HG03097 (cell line): ENCODE measurements at regions not wholly inside any gene's neighbourhood (a gene's known extent, or its start where the extent isn't known, plus 50 kb on each side); places are given as distances from the start of the nearest gene placed in this dataset.
"Not testable (repeated sequence)": the region's sequence is repeated elsewhere in the genome, so short reads cannot be mapped to it uniquely, and the experiment has no call there.

Experiments
- ATAC-seq: cut with Tn5 transposase; IDR thresholded peaks from one replicate; pipeline ENCODE4 v1.9.1; 2021; ENCODE audit not compliant: unreplicated experiment, low FRiP score

- no peak for ATAC-seq
These were observed 338.7 kb upstream of the TNRC6C start for GRCh38 chr17:77619851-77620250.

- no peak for ATAC-seq
These were observed 338.2 kb upstream of the TNRC6C start for GRCh38 chr17:77620282-77620681.

DNA sequence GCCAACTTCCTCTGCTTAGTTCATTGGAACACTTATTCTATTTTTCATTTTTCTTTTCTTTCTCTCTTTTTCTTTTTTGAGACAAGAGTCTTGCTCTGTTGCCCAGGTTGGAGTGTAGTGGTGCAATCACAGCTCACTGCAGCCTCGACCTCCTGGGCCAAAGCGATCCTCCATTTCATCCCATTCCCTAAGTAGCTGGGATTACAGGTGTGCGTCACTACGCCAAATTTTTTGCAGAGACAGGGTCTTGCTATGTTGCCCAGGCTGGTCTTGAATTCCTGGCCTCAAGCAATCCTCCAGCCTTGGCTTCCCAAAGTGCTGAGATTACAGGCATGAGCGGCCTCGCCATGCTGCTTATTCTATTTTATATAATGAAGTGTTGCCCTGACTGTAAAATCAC is 336.4 kb upstream of the TNRC6C start:
- ATAC-seq, result not testable (repeated sequence)

GRCh38 chr17:77622647-77623046 is 335.9 kb upstream of the TNRC6C start:
- ATAC-seq, result no peak

DNA sequence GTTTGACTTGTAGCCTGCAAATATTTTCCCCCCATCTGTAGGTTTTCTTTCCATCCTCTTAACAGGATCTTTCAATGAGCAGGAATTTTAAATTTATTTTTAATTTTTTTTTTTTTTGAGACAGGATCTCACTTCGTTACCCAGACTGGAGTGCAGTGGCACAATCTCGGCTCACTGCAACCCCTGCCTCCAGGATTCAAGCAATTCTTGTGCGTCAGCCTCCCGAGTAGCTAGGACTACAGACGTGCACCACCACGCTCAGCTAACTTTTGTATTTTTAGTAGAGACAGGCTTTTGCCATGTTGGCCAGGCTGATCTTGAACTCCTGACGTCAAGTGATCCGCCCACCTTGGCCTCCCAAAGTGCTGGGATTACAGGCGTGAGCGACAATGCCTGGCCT is 335.2 kb upstream of the TNRC6C start:
- not testable (repeated sequence) for ATAC-seq

DNA sequence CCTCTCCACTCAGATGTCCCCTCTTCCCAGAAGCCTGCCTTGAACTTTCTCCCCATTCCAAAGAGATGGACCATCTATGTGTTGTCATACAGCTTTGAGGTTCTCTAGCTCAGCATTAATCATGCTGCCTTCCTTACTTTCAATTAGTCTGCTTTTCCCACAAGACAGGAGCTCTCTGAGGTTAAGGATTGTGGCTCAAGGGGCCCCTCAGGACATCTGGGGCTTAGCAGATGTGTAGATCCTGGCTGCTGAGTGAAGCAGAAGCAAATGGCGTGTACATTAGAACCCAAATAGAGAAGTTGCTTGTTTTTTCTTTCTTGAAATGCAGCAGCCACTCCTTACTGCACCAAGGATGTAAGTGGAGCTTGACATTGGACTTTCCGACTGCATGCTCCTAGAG is 330.5 kb upstream of the TNRC6C start:
- ATAC-seq, result no peak

DNA sequence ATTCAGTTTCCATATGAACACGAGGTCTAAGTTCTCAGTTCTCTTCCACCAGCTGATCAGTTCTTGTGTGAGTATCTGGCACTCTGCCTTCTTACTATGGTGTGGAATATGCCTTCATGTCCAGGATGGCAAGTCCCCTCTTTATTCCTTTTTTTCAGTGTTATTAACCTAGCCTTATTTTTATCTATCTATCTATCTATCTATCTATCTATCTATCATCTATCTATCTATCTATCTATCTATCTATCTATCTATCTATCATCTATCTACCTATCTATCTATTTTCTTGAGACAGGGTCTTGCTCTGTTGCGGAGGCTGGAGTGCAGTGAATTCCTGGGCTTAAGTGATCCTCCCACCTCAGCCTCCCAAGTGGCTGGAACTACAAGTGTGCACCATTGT is 329.2 kb upstream of the TNRC6C start:
- ATAC-seq, result not testable (repeated sequence)

DNA sequence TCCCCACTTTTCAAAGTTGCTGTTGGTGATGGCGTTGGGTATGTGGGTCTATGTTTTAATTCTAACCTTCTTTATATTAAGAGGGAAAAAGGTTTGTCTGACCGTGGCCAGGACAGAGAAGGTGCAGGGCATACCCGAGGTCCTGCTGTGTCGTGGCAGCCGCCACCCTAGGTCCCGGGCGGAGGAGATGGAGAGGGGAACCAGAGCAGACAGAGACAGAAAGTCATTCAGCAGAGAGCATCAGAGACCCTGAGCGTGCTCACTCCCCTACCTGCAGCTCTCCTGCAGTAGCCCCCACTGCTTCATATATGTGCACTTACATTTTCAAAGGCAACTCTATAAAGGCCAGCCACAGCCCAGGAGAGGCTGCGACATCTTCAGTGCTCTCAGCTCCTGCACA is 327.2 kb upstream of the TNRC6C start:
- no peak for ATAC-seq

DNA sequence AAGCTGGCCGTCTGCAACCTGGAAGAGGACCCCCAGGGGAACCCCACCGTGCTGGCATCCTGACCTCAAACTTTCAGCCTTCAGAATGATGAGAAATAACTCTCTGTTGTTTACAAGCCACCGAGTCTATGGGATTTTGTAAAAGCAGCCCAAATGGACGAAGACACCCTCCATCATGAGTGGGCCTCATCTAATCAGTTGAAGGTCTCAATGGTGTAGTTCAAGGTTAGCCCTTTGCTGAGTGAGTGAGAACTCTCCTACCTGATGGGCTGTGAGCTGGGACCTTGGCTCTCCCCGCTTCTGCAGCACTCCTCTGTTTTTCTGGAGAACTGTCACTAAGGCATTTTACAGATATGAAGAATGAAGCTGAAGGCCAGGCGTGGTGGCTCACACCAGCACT is 325.9 kb upstream of the TNRC6C start:
- no peak for ATAC-seq

GRCh38 chr17:77634710-77635109 is 323.8 kb upstream of the TNRC6C start:
- no peak for ATAC-seq

DNA sequence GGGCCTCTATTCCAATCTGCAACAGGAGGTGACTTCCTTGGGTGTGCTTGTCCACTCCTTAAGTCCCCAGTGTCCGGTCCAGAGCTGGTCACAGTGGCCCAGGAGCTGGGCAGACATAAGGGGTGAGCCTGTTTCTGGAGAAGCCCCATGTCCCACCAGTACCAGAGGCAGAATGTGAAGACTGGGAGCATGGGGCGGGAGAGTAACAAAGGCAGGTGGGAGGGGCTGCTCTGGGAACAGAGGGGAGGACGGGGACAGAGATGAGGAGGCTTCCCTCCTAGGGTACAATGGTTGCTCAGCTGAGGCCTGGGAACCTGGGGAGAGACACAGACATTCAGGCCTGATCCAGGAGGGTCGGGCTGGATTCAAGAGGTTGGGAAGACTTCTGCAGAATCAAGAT is 323.3 kb upstream of the TNRC6C start:
- no peak for ATAC-seq

- not testable (repeated sequence) for ATAC-seq
These were observed 322.7 kb upstream of the TNRC6C start for GRCh38 chr17:77635785-77636184.

DNA sequence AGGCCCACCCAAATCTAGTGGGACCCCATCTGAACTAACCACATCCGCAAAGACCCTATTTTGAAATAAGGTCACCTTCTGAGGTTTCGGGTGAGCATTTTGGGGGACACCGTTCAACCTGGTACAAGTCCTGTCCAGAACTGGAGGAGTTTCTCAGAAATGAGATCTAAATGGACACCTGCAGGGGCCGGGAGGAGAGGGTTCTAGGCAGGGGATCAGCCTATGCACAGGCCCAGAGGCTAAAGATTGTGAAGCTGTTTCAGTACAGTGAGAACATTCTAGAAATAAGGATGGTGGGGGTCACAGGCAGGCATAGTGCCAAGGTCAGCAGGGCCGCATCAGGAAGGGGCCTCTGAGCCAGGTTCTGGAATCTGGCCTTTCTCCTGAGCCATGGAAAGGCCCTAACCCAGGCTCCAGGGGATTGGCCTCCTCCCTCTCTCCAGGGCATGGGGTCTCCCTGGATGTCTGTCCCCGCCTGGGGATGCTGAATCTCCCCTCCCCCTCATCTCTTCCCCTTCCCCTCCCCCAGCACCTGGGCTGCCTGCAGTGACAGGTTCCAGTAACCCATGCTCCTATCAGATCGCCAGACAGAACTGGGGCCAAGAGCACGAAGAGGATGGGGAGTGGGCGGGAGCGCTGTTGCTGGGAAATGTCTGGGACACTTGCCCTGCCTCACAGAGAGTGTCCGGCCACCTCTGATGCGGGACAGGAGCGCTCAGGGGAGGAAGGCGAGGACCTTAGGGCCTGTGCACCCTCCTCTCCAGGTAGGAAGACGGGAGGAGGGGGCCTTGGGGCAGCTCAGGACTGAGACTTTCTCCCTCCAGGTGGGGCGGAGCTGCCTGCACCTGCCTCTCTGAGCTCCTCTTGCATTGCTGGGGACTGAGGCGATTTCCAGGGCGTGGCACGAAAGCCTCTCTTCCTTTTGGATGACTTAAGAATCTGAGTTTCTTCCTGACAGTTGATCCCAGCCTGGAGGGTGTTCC is 321.4 kb upstream of the TNRC6C start:
- ATAC-seq, result no peak

DNA sequence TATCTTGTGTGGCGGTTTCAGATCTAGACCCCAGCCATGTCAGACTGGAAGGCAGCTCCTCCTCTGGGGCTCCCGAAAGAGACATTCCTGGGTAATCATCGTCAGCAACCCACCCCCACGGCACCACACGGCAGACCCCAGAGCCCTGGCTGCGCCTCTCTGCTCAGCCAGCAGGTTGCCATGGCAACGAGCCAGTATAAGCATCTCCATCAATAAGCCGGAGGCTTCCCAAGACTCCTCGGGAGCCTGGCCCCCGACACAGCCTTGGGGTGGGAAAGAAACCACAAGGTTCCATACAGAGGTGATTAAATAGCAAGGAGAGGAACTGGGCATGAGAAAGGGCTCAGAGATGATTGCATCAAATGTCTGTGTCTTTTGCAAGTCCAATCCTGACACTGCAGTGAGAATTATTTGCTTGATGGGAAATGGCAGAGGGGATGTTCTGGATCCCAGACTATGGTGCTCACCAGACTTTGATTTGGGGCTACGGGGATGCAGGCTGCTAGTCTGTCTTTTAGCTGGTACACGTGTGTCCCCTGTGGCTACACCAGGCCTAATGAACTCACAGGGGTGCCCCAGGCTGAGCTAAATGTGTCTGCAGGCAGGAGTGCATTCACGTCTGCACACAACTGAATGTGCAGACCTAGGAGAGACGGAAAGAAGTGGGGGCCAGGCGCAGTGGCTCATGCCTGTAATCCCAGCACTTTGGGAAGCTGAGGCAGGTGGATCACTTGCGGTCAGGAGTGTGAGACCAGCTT is 320.5 kb upstream of the TNRC6C start:
- no peak for ATAC-seq

DNA sequence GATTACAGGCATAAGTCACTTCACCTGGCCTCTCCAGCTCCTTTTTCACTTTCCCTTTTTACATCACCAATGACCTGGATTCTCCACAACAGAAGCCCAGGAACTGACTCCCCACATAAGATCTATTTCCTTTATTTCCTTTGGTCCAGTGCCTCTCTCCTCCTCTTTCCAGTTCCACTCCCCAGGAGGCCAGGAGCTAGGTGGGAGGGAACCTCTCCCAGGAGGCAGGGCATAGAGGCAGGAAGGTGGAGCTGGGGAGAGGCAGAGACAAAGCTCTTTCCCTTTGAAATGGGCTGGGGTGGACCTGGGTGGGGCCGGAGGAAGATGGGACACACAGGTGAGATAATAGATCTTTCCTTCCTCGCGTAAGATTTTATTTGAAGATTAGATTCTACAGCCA is 318.3 kb upstream of the TNRC6C start:
- ATAC-seq, result no peak

- no peak for ATAC-seq
These were observed 317.4 kb upstream of the TNRC6C start for GRCh38 chr17:77640916-77641605.

DNA sequence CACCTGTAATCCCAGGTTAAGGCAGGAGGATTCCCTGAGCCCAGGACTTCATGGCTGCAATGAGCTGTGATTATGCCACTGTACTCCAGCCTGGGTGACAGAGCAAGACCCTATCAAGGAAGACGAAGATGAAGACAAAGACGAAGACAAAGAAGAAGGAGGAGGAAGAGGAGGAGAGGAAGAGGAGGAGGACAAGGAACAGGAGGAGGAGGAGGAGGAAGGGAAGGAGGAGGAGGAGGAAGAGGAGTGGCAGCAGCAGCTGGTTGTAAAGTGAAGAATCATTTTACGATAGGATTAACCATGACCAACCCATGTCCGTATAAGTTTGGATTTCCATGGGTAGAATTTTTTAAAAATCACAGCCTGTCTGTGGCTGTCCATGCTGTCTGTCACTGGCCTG is 316.8 kb upstream of the TNRC6C start:
- no peak for ATAC-seq

- no peak for ATAC-seq
These were observed 314.1 kb upstream of the TNRC6C start for GRCh38 chr17:77644181-77645071.

DNA sequence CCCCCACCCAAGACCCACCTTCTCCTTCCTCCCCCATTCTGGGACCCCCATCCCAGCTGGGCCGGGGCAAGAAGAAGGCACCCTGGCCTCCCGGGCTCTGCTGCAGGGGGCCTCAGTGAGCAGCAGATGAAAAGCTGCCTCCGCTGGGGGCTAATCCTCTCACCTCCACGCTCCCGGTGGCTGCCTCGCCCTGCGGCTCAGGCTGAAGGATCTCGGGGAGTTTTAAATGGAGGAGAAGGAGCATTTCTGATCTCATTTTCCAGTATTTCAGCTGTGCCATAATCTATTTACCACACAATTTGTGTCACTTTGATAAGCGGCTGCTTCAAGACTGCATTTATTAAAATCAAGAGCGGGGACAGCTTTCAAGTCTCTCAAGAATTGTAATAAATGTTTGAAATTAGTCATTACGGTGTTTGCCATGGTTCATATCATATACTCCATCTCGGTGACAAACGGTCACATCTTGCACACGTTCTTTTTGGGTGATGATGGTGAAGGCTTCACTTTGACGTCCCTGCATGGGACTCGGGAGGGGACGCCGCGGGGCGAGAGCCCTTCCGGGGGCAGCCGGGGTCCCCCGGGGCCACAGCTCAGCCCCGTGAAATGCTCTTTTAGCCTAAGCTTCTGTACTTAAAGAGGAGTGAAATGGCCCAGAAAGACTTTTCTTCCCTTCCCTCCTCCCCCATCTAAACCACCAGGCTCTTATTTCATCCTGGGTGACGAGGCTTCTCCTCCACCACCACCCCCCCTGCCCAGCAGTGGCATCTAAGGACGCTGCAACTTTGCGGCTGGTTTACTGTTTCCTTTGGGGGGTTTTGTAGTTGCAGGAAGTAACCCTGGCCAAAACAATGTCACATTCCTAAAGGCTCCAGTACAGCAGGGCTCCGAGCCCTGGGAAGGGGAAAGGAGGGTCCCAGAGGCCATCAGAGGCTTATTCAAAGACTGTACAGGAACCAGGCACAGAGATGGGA is 313.1 kb upstream of the TNRC6C start:
- no peak for ATAC-seq
